ENCODE measurements at regions not wholly inside any gene's neighbourhood (a gene's known extent, or its start where the extent isn't known, plus 50 kb on each side); places are given as distances from the start of the nearest gene placed in this dataset.

DNA sequence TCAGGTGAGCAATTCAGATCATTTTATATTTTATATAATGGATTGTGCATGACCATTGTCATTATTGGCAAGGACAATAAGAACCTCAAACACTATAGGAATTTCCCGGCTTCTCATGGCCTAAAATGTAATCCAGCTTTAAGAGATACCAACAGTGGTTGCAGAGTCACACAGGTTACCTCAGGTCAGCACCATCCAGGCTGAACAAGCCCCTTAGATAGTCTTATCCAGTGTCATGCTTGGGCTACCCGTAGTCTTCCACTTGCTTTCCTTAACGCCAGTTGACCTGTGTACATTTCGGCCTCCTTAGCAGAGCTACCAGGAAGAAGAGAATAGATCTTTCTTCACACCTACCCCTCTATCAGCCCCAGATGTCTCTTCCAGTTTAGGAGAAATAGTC lies 293.3 kb upstream of the SYT4 start:
- DNase-seq (ENCODE audit: low read depth, low spot score): no peak

DNA sequence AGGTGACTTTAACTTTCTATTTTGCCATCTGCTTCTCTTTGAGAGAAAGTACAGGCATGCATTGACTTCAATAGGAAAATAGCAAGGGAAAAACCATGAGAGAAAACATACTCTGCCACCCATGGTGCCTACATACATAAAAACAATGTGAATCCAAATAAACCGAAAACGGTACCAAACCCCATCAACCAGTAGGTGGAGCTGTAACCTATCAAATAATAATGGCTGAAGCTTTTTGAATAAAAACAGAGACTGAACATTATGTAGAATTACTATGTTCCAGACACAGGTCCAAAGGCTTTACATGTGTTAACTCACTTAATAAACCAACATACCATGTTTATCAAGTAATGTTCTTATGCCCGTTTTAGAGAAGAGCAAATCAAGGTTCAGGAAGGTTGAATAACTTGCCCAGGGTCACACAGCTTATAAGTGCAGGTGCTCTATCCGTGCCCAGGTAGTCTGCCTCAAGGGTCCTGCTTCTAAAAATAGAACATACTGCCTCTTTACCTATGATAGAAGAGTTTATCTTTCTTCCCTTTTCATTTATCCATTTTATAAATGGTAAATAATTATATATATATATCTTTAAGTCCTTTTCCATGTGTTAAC lies 293.9 kb upstream of the SYT4 start:
- no peak for DNase-seq (ENCODE audit: low read depth, low spot score)

DNA sequence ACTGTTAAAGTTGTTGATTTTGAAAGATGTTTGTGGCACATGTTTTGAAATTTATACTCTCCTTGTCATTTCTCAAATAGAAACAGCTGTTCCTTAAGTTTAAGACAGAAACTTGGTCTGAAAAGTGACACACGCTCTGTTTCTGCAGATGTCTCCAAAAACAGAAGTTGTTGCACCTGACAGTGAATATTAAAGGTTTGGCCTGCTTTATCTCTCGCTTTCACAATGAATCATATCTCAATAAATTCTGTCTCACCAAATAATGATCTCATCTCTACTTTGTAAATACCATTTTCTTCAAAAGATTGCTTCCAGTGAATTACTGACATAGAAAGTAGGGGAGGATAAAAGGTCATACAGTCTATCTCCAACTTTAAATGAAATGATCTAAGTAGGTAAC lies 294.9 kb upstream of the SYT4 start:
- no peak for DNase-seq (ENCODE audit: low read depth, low spot score)

DNA sequence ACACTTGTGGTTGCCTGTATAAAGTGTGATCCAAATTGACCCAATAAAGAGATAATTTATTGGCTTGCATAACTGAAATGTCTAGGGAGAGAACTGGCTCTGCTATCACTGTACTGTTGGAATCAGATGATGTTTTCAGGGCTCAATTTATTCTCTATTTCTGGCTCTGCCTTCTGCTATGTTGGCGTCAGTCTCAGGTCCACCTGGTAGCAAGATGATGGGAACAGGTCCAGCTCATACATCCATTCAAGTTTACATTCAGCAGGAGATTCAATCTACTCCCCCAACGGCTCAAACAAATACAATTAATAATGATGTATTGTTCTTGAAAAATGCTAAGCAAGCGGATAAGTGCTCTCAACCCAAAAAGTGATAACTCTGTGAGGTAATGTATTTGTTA lies 297.7 kb upstream of the SYT4 start:
- DNase-seq (ENCODE audit: low read depth, low spot score): no peak

DNA sequence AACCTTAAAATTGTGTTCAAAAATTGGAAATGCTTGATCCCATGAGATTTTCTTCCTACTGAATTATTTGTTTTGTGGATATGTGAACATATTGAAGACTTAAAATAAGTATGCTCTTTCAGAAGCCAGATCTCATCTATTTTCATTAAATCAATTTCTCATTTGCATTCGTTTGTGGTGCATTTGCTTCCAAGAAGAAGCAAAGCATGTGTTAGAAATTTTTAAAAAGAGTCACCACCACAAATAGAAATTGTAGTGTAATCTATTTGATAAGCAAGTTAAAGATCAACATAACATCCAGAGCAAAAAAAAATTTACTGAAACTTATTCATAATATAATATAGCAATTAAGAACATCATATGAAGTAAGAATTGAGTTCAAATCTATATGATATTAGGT lies 300.9 kb upstream of the SYT4 start:
- DNase-seq (ENCODE audit: low read depth, low spot score): no peak

DNA sequence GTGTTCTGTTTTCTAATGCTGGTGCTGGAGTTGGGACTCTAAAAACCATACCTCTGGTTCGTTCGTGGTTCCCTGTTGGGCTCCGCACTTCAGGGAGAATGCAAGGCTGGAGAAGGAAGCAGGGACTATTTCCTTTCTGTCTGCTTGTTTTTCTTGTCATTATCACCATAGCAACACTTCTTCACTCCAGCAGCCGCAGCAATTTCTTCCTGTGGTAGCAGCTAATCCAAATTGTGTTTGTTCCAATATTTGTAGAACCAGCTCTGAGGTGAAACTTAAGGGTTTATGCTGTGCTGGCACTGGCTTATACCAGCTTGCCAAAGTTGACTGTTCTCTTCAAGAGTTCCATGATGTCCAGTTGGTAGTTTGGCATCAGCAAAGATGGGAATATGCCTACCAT lies 301.4 kb upstream of the SYT4 start:
- no peak for DNase-seq (ENCODE audit: low read depth, low spot score)

DNA sequence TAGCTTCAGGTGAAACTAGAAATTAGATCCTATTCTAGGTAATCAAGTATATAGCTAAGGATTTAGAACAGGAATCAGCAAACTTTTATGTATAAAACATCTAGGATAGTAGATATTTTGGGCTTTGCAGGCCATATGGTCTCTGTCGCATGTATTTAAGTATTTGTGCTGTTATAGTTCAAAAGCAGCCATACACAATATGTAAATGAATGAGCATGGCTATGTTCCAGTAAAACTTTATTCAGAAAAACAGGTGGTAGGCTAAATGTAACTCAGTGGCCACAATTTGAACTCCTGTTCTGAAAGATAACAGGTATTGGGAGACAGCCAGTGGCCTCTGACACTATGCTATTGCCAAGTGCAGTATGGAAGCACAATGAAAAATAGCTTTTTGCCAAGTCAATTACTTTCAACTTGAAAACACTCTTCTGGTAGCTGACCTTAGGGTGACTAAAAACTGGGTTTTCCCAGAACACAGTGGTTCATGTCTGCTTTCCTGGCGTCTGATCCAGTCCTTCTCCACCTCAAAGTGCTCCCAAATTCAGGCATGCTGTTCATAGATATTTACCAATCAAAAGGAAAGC lies 304.7 kb upstream of the SYT4 start:
- DNase-seq (ENCODE audit: low read depth, low spot score): no peak

DNA sequence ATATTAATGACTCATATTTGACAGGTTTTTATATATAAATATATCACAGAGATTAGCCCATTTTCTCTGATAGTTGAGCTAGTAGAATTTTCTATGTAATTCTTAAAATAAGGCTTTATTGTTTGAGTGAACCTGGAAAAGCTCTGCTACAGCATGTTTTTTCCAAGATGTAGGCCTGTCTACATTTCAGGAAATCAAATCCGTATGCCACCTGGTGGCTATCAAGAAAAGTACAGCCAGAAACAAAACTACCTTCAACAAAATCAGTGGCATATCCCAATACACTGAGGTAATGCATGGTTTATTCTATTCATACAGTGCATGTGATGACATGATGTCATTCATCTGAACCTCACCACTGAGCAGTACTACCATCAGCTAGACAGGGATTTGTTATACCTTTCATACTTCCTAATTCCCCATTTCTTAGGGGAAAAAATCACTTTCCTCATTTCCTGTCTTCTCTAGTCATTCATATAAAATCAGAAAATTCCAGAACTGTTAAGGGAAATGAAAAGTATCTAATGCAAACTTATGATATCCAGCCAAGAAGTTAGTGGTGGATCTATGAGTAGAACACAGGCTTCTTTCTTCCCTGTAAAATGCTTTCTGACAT lies 310.4 kb upstream of the SYT4 start:
- DNase-seq (ENCODE audit: low read depth, low spot score): no peak

DNA sequence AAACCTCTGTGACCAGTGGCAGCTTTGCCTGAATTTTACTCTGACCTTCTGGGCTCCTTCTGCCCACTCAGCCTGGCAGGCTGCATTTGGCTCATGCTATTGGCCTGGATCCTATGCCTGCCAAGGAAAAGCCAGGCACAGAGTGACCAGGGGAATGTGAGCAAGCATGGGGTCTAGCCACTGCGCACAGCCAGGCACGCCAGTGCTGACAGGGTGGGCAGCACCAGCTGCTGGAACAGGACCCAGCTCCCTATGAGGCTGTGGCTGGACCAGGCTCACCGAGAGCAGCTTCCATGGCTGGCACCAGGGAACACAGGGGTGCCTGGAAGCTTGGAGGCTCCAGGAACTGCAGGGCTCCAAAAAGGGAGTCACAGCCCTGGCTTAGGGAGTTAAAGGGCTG lies 311.5 kb upstream of the SYT4 start:
- DNase-seq (ENCODE audit: low read depth, low spot score): no peak

DNA sequence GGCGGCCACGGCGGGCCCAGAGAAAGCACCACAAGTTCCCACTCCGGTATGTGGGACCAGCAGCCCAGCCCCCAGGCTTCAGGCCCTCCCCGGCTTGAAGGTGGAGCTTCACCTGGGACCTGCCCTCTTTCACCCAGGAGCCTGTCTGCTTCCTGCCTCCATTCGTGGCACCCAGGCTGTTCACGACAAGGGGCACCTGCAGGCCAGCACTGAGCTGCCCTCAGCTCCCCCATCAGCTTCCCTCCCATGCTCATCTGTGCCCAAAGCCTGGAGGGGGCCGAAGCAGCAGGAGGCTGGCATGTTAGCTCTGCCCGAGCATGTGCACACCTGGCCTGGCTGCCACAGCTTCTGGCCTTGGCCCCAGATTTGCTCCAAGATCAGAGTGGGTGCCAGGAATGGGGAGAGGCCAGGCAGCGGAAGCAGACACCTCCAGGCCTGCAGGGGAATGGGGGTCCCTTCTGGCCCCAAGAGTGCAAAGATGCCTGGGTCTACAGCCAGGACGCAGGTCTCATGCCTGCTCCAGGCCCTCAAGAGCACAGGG lies 312.4 kb upstream of the SYT4 start:
- no peak for DNase-seq (ENCODE audit: low read depth, low spot score)

DNA sequence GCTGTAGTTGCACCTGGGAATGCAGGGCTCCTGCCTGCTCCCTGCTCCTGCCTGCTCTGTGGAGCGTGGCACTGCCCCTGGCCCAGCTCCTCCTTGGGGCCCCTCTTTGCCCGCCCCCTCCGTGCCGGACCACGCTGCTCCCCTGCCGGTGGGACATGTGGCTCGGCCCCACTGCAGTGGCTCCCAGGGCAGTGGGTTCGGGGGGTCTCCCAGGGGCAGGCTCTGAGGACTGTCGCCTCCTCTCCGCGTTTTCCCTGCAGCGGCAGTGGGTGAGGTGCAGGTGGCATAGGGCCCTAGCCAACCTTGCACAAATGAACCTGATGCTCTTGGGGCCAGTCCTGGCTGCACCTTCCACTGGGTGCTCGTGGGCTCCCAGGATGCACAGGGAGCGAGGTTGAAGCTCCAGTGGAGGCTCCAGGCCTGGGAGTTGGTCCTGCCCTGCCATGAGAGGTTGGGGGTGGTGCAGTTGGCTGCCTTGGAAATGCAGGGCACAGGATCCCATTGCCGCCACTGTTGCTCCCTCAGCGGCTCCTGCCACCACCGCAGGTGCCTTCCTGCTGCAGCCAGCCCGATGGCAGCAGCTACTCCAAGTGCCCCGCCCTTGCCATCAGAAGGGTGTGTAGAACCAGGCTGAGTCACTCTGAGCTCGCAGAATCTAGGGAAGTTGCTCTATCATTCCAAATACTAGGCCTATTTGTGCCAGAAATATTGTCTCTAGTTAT lies 313.1 kb upstream of the SYT4 start:
- DNase-seq (ENCODE audit: low read depth, low spot score): no peak

DNA sequence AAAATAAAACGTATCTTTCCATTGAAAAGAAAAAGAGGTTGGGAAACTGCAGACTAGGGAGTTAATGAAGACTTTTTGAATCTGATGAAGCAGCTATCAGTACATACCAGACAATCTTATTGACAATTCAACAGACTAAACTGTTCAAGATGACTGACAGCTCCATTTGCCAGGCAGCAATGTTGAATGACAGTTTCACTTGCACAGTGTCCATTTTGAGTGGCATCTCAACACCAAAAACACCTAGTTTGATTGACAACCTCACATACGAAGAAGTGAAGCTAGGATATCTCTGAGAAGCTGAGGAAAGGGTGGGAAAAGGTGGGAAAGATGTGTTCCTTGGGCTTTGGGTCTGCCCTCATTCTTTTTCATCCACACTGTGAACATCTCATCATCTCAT lies 315.0 kb upstream of the SYT4 start:
- DNase-seq (ENCODE audit: low read depth, low spot score): no peak

DNA sequence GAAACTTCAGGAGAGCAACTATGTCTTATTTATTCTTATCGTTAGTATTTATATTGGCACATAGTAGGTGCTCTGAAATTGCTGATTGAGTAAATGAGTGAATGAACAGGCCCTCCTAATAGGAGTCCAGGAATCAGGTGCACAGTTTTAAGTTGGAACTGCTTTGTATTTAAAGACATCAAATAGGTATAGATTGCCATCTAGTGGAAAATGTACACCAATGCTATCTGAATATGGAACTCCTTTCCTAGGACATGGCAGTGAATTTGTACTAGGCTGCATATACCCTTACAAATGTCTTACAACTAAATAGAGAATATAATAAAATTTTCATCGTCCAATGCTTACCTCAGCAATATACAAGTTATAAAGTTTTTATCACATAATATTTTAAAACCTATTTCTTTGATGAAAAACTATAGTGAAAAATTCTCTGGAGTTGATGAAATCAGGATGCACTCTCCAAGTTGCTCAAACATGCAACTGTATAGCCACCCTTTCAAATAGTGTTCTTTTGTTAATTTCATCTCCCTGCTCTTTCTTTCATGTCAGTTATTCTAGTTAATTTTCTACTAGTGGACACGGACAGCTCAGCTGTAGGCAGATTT lies 318.9 kb upstream of the SYT4 start:
- DNase-seq (ENCODE audit: low read depth, low spot score): no peak

DNA sequence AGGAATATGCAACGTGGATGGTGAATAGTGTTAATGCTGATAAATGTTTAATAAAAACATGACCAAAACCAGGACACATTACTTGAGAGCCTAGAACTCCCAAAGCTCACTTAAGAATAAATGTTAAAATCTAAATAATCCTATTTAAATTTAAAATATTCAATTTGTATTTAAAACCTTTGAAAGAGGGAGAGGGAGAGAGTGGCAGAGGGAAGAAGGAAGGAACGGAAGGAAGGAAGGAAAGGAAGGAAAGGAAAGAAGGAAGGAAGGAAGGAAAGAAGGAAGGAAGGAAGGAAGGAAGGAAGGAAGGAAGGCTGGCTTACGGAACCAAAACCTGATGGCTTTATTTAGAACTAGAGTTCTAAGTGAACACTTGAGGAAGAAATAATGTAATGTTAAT lies 324.1 kb upstream of the SYT4 start:
- DNase-seq (ENCODE audit: low read depth, low spot score): no peak

DNA sequence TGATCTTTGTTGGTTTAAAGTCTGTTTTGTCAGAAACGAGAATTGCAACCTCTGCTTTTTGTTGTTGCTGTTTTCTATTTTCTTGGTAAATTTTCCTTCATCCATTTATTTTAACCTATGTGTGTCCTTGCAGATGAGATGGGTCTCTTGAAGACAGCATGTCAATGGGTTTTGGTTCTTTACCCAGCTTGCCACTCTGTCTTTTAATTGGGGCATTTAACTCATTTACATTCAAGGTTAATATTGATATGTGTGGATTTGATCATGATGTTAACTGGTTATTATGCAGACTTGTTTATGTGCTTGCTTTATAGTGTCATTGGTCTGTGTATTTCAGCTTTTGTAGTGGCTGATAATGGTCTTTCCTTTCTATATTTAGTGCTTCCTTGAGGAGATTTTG lies 327.9 kb upstream of the SYT4 start:
- DNase-seq (ENCODE audit: low read depth, low spot score): no peak

DNA sequence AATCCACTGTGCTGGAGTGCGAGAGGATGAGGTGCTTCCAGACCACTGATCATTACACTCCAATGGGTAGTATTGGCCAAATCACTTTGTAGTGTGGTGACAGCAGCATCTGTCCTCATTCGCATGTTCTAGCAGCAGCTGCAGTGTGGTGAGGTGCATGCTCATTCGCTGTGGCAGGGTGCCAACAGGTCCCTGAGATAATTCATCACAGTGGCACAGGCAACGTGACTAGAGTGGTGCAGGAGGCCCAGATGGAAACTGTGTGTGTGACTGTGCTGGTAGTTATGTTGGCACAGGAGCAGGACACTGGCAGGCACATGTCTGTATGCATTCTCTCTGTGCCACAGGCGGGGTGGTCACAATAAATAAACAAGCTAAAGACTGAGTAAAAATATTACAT lies 329.5 kb upstream of the SYT4 start:
- DNase-seq (ENCODE audit: low read depth, low spot score): no peak

DNA sequence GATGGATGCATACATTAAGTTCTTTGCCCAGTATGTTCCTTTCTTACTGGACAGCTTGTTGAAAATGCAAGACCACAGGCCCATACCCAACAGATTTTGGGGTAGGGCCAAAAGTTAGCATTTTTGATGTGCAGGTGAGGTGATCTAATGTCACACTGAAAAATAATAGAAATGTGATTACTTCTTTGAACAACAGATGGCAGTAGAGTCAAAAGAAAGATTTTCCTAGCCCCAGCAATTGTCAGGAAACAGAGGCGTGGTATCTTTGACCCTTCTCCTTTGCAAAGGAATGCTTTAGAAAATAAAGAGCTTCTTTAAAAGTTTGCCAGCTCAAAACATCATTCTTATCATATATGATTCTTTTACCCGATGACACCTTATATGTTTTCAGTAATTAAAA lies 343.6 kb upstream of the SYT4 start:
- no peak for DNase-seq (ENCODE audit: low read depth, low spot score)

DNA sequence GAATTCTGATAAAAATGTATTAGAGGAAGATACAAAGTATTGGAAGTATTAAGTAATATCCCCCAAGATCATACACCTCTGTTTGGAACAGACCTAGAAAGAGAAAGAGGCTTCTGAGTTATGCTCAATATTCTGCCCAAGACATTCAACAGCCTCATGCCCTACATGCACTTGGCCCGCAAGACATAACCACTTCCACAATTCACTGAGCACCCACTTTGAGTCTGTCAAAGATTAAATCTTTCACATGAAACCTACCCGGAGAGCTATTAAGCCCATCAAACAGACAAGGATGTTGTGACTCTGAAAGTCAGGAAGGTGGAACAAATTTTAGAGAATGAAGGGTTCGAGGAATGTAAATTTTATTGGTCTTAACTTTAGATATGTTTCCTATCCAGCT lies 344.7 kb upstream of the SYT4 start:
- DNase-seq (ENCODE audit: low read depth, low spot score): no peak

DNA sequence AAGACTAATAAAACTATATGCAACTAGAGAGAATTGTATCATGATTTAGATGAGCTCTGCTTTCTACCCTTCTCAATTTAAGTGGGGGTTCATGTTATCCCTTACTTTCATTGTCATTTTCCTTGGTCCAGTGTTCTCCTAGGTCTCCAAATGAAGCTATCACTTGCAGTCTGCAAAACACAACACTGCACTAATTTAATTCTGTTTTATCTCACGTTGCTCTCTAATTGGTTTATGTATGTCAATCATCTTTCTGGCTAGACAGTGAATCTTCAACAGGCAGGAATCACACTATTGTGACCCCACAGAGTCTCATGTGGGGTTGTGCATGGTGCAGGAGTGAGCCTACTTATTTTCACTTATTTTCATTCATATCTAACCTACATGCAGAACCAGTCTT lies 348.3 kb upstream of the SYT4 start:
- DNase-seq (ENCODE audit: low read depth, low spot score): no peak

DNA sequence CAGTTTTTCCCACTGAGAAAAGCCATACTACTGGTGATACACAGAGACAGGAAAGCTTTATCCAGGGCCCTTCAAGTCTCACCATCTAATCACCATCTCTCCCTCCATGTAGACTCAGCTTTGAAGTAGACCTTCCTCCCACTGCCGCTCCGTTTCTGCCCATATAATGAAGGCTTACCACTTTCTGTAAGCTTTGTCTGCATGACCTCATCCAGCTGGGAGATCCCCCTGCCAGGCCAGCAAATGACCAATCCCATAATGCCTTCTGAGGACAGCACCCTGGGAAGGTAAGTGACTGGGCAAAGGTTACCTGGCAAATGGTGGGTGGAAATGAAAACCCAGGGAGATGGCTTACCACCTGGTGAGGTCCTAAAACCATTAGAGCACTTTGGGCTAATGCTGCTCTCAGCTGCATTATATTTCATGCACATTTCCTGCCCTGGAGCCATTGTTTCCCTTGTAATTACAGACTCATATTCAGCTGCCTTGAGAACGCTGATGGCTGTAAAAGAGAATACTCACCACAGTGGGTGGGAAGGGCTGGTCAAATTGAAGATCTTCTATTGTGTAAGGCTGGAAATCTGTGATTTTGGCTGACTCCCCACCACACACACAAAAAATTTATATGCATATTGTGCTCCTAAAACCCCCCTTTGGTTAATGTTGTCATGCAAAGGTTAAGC lies 350.7 kb upstream of the SYT4 start:
- no peak for DNase-seq (ENCODE audit: low read depth, low spot score)

DNA sequence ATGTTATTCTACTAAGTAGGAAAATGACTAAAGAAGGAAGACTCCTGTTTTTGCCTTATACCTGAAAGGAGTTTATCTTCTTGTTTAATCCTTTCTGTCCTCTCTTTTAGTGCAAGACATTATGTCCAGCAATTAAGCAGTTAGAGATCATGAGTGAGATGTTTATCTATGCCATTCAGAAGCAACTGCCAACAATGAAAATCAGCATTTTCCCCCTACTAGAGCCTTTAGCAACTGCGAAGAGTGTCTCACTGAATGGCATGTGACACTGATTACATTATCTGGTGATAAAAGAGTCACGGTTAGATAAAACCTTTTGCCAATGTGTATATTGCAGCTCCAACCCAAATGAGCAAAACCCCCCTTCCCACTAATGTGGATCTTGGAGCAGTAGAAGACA lies 357.7 kb upstream of the SYT4 start:
- DNase-seq (ENCODE audit: low read depth, low spot score): no peak

DNA sequence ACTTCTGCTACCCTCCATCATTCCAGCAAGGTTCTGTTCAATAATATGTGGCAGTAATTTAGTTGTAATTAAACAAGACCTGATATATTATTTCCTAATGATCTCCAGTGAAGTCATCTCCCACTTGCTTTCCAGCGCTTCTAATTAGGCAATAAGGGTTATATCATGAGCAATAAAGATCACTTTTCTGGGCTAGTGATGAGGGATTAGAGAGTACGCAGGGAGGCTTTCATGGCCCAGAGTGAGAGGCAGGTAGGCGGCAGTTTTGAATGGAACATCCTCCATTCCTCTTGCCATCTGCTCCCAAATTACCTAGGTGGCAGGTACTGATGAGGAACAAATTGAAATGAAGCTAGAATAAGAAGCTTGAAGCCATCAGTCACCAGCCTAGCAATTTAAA lies 358.1 kb upstream of the SYT4 start:
- DNase-seq (ENCODE audit: low read depth, low spot score): no peak
